AG04449 (cell line): ENCODE measurements at regions not wholly inside any gene's neighbourhood (a gene's known extent, or its start where the extent isn't known, plus 50 kb on each side); places are given as distances from the start of the nearest gene placed in this dataset.

Source experiments
- CTCF ChIA-PET: fragments of 350-600 bp; formaldehyde crosslinking; extraction: SDS; loops from one replicate; lab custom pipeline; 2021; ENCODE audit warnings: antibody characterized with exemption; lab: Yijun Ruan, JAX
- POLR2A ChIA-PET: fragments of 400-600, 350-600 bp; formaldehyde crosslinking; extraction: SDS; loops from one replicate; lab custom pipeline; 2020; ENCODE audit warnings: antibody characterized with exemption, inconsistent platforms; lab: Yijun Ruan, JAX
- DNase-seq: peaks from one replicate; pipeline ENCODE4 v3.0.0-alpha.2; 2010; ENCODE audit warnings: low read depth, low spot score
- H3K4me3 ChIP-seq: 2 replicates; pipeline ENCODE4 v1.5.1; 2011; ENCODE audit warnings: low read depth, mild to moderate bottlenecking, control low read depth, low read length
- CTCF ChIP-seq: IDR thresholded peaks from one replicate; pipeline ENCODE4 v1.5.1; 2011; ENCODE audit warnings: mild to moderate bottlenecking, moderate library complexity, low read length, control low read depth, inconsistent platforms; ENCODE audit not compliant: insufficient read depth; ENCODE audit errors: missing control alignments

DNA sequence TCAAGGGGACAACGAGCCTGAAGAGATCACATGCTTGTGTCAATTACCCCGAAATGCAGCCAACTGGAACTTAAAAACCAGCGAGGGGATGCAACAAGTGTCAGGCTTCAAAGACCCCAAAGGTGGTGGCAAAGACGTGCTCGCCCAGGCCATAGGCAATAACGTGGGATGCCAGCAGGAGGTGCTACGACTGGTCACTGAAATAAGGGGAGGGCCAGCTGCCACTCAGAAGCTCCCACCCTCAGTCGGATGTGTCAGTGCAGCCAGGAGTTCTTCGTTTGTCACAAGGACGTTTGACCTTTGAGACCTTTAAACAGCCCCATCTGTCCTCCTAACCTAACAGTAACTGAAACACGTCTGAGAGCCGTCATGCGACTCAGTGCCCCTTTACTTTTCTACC lies 556.8 kb upstream of the PCDH10 start:
- no peak for DNase-seq
- no peak overlapping the region for H3K4me3 ChIP-seq
- CTCF ChIA-PET = no interaction called here
- POLR2A ChIA-PET = no interaction called here
- TF ChIP-seq CTCF = no peak

DNA sequence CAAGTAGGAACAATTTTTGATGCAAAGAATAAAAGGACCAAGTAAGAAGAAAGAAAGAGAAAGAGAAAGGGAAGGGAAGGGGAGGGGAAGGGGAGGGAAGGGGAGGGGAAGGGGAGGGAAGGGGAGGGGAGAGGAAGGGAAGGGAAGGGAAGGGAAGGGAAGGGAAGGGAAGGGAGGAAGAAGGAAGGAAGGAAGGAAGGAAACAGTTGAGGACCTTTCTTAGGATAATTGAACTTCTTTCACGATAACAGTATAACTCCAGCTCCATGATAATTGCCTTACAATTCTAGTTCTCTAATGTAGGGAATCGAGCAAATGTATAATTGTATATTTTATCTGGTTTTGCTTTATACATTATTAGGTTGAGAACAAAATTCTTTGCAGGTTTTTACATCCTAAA lies 556.2 kb upstream of the PCDH10 start:
- ChIA-PET POLR2A (no interaction called here), CTCF (no interaction called here)
- TF ChIP-seq CTCF = no peak
- DNase-seq = no peak
- no peak overlapping the region for H3K4me3 ChIP-seq

- CTCF ChIA-PET = no interaction called here
- TF ChIP-seq CTCF = no peak
- no peak for DNase-seq
- POLR2A ChIA-PET = no interaction called here
- no peak overlapping the region for H3K4me3 ChIP-seq
These were observed 555.2 kb upstream of the PCDH10 start for GRCh38 chr4:132593717-132594400.

DNA sequence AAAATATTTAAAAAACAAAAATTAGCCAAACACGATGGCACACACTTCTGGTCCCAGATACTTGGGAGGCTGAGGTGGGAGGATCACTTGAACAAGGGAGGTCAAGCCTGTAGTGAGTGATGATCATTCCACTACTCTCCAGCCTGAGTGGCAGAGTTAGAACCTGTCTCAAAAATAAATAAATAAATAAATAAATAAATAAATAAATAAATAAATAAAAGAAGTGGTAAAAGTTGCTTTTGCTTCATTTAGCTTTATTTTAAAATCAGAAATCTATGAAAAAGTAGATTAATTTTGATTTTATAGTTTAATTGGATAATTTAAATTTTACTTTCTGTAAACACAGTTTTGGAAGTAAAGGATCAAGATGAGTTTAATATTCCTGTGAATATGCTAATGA lies 552.9 kb upstream of the PCDH10 start:
- no peak for TF ChIP-seq CTCF
- no peak overlapping the region for H3K4me3 ChIP-seq
- ChIA-PET CTCF (no interaction called here), POLR2A (no interaction called here)
- no peak for DNase-seq

GRCh38 chr4:132605551-132605950 lies 543.5 kb upstream of the PCDH10 start:
- no peak for TF ChIP-seq CTCF
- POLR2A ChIA-PET = no interaction called here
- no peak overlapping the region for H3K4me3 ChIP-seq
- no peak for DNase-seq
- CTCF ChIA-PET = no interaction called here

GRCh38 chr4:132614682-132615081 lies 534.4 kb upstream of the PCDH10 start:
- CTCF ChIA-PET = no interaction called here
- POLR2A ChIA-PET = no interaction called here
- no peak for DNase-seq
- no peak for TF ChIP-seq CTCF
- H3K4me3 ChIP-seq = no peak overlapping the region
